DMS153 treated with DMSO at 0.1 percent for 48 hours (cell line): ENCODE measurements at regions not wholly inside any gene's neighbourhood (a gene's known extent, or its start where the extent isn't known, plus 50 kb on each side); places are given as distances from the start of the nearest gene placed in this dataset.
A peak's percentile ranks its signal among the peaks of the same experiment; 100 is the strongest.
"Not testable (repeated sequence)": the region's sequence is repeated elsewhere in the genome, so short reads cannot be mapped to it uniquely, and the experiment has no call there.

Experiments
- DNase-seq: peaks from one replicate; lab custom pipeline; 2025; ENCODE audit not compliant: unreplicated experiment; lab: John Stamatoyannopoulos, UW

DNA sequence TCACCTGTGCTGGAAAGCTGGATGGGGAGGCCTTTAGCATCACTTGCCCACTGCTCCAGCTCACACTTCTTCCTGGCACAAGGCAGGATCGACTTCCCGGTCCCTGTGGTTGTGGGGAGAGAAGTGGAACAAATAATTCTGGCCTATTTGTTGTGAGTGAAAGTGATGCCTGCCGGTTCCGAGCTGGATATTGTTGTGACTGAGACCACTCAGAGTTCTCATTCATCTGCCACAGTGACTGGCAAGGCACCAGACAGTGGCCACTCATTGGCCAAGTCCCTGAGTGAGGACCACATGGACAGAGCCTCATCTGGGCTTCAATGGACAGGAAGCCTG lies 191.9 kb downstream of the PTPRU start:
- DNase-seq: no peak

DNA sequence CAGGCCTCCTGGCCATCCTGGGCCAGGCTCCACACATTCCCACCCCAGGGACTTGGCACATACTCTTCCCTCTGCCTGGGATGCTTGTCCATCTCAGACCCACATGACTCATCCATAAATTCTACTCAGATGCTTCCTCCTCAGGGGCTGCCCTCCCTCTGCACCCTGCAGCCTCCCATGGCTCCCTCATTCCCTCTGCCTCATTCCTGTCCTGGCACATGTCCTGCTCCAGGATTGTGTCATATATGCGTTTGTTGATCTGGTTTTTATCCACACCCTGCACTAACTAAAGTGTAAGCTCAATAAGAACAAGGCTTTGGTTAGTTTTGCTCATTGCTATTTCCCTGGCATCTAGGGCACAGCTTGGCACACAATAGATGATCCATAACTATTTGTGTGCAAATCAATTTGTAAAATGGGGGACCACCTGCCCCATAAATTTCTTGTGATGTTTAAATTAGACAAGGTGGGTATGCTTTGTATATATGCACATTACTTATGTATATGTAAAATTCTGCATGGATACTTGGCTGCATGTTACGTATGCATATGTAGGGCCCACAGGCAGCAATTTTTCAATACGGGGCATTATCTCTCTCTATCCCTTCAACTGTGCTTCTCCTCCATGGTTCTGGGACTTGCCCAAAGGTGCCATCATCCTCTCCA lies 191.4 kb downstream of the PTPRU start:
- DNase-seq: no peak

DNA sequence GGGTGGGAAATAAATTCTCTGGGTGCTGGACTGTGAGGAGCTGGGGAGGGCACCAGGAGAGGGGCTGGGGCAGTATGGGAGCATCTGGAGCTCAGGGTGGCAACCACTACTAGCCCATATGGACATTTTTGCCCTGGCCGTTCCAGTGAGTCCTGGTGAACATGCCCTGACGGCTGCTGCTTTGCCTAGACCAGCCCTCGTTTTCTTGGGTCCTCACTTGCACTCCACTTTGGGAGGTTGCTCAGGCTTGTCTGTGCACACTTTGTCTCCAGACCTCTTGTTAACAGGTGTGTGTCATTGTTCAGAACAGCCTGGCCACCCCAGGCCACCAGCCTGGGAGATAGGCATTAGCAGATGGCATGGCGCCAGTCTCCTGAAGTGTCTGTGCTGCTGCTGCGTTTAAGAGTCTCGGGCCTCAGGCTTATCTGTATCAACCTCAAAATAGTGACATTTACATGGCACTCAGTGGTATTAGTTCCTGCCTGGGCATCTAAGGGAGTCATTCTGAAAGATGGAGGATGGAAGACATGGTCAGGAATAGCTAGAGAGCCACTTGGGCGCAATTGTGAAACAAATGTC lies 190.5 kb downstream of the PTPRU start:
- peak; percentile 97 for DNase-seq

DNA sequence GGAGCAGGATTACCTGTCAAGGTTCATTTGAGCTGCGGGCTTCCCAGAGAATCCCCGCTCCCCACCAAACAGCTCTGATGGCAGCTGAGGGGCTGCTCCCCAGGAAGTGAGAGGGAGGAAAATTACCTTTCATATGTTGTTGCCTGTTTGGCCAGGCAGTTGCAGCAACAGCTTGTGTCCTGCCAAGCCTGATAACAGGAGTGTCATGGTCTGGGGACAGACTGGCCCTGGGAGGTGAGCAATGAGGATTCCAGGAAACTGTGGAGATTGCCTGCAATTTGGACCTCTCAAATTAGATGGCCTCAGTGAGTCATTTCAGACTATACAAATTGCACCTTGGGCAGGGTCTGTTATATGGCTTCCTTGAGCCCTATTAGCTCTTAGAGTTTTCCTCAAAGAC lies 189.3 kb downstream of the PTPRU start:
- DNase-seq: no peak

DNA sequence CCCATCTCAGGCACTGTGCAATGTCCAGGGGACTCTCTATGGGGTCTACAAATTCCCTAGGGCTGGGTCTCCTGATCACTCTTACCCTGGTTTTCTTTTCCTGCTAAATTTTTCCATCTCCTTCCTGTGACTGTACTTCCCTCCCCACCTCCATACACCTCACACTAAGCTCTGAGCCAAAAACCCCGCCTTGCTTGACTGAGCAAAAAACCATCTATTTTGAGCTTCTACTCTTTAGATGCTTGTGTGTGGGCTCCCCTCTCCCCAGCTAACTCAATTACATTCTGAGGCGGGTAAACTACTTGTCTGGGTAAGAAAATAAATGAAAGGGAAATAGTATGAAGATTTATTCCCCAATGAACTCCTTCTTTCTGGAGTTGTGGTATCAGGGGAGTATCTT lies 187.9 kb downstream of the PTPRU start:
- DNase-seq: no peak

DNA sequence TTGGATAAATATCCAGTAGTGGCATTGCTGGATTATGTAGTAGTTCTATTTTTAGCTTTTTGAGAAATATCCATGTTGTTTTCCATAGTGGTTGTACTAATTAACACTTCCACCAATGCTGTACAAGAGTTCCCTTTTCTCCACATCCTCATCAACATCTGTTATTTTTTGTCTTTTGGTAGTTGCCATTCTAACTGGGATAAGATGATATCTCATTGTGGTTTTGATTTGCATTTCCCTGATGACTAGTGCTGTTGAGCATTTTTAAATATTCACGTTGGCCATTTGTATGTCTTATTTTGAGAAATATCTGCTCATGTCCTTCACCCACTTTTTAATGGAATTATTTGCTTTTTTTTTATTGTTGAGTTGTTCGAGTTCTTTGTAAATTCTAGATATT lies 183.9 kb downstream of the PTPRU start:
- no peak for DNase-seq

DNA sequence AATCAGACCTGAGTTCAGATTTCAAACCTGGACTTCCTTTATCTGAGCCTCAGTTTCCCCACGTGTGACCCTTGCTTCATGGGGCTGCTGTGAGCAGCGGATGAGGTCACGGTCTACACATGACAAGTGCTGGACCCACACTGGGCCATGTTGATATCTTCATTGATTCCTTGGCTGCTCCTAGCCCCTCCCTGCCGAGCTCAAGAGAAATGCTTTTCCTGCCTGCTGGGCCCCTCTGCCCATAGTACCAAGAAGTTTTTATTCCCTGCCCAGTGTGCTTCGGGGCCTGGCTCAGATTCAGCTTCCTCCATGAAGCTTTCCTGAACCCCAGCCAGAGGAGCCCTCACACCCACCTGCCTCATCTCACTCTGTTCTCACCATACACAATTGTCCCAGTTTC lies 181.6 kb downstream of the PTPRU start:
- no peak for DNase-seq

DNA sequence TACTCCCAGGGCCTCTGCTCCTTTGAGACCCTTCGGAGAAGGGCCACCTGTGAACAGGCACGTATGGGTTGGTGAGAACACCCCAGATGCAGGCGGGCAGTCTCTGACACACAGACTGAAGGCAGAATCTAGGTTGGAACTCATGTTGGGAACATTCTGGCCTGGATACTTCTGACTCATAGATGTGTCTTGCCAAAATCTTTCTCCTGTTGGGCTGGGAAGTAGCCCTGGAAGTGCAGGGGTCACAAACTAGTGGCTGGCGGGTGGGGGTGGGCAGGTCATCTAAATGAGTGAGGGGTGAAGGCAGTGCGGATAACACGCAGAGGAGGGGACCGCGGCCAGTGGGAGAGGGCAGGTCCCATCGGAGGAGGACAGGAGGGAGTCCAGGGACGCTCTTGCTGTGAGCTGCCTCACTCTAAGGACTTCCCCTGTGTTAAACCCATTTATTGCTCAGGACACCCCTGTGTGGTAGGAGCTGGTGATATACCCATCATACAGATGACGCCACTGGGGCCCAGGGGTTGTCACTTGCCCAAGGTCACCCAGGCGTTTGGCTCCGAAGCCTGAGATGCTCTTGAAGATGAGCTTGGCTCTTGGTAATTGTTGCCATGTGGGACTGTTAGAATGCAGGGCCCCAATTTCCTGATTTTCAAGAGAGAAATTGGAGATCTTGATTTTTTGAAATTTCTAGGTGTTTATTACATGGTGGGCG lies 181.0 kb downstream of the PTPRU start:
- DNase-seq: no peak

DNA sequence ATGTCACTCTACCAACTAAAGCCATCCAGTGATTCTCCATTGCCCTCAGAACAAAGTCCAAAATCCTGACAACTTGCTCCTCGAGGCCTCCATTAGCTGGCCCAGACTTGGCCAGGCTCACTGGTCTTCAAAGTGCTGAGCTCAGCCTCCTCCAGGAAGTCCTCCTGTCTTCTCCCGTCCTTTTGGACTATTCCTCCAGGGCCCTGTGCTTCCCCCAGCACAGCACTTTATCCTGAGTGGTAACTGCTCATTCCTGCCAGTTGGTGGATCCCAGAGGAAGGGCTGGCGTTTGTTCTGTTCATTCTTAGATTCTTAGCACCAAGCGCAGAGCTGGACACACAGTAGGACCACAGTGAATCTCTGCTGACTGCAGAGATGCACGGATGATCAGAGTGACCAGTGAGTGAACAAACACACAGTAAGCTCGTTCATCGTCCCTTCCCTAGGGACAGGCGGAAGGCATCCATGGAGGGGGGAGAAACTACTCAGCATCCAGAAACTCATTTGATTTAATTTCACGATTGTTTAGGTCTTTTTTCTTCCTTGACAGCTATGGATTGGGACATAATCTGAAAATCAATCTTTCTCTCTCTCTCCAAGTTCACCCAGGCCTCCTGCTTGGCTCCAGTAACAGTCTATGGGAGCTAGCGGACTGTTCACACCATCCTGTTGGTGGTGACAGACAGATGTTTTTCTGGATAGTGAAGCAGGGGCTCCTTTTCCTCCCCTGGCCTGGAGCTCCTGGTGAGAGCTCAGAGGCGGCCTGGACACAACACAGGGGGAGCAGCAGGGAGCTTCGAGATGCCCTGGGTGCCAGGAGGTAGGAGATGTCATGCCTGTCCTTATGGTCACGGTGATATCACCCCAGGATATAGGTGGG lies 180.2 kb downstream of the PTPRU start:
- DNase-seq: no peak

DNA sequence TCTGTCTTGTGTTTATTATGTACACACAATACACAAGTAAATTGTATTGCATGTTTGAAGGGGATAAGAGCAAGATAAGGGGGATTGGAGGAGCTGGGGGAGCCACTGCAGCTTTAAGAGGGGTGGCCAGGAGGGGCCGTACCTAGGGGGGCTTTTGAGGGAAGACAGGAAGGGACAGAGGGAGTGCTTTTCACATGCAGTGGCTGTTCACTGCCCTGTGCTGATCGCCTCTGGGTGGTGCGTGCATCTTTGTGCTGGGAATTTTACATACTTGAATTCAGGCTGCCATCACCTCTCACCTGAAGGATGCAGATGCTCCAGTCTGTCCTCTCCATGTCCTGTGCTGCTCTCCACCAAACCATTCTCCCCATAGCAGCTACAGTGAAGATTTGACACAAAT lies 179.5 kb downstream of the PTPRU start:
- DNase-seq: no peak

DNA sequence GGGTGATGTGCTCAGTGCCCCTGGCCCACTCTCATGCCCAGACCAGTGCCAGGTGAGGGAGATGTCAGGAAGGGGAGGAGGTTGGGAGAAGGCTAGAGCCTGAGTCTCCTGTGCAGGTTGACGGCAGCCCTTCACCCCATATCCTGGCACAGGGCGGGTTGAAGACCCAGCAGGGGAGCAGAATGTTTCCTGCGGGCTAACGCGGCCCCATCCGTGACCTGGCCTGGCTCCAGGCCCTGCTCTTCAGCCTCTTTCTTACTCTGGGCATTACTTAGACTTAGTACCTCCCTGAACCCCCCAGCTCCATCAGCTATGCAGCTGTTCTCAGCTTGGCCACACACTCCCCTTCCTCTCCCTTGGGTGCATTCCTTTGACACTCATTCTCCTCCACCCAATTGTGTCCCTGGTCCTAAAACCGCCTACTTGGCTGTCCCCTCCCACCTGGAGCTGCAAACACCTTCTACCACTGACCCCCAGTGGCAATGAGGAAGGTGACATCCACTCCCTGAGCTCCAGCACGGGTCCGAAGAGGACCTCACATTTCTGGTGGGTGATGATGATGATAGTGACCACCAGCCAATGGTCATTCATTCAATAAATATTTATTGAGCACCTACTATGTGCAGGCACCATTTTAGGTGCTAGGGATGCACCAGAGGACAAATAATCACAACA lies 179.0 kb downstream of the PTPRU start:
- DNase-seq: peak; percentile 48

DNA sequence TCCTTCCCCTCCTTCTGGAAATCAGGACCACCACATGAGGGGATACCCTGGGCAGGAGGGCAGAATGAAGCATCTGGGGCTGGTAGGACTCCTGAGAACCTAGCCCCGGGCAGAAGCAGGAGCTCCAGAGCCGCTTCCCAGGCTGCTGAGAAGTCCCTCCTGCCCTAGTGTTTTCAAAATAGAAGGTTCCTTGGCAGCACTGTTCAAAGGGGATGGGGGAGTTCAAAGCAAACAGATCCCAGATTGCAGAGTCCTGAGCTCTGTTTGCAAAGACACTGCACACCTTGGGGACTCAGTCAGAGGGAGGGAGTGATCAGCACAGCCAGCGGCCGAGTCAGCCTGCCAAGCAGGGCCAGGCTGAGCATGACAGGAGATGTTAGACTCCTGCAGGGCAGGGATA lies 177.8 kb downstream of the PTPRU start:
- no peak for DNase-seq

DNA sequence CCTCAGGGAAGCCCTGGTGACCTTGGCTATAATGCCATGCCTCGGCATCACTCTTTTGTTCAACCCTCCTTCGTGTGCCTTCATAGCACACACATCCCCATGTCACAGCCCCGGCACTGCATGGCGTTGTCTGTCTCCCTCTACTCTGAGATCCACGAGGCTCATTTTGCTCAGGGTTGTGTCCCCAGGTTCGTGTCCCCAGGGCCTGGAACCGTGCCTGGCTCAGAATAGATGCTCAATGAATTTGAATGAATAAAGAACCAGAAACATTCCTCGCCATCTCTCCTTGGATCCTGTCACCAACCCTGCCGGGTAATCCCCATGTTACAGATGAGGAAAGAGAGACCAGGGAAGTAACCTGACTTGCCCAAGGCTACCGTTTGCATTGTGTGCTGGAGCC lies 177.3 kb downstream of the PTPRU start:
- DNase-seq: no peak

DNA sequence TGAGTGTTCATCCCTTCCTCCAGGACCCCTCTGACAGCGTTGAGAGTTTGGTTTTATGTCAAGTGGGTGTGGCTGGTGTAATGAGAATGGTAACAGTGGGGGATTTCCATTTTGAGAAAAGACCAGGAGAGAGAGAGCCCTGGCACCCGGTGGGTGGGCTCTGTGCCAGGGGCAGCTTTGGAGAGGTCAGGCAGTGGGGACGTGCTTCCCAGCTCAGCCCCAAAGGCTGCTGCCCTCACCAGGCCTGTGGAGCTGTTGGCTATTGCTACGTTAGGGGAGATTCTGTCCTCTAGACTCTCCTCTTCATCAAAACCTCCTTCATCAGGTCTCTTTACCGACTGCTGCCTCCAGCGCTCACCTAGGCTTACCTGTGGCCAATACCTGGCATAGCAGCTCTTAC lies 176.3 kb downstream of the PTPRU start:
- no peak for DNase-seq

DNA sequence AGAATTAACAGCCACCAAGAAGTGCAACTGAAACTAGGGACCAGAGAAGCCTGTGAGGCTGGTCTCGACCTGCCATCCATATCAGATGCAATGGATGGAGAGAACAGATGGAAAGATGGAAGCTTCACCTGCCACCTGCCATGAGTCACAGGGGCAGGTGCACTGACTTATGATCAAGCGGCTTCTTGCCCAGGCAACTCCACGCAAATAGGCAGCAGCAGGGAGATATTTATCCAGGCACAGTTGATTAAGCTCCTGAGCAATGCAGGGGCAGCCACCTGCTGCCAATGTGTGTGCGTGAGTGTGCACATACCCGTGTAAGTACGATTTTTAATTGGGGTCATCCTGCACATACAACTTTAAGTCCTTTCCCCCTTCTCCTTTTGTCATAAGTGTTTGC lies 174.2 kb downstream of the PTPRU start:
- peak; percentile 99 for DNase-seq

DNA sequence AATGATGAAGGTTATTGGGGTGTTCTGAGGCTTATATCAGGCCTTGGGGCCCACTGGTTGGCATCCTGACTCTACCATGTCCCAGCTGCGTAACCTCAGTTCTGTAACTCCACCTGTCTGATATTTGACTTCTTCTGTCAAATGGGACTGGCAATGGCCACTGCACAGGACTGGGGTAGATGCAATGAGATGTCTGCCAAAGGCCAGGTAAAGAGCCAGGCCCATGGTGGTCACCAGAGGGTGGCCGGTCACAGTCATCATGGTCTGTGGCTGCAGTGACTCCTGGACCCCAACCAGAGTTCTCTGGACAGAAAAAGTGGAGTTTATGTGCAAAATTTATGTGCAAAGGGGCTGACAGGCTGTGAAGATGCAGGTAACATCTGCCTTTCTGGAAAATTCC lies 173.3 kb downstream of the PTPRU start:
- no peak for DNase-seq

DNA sequence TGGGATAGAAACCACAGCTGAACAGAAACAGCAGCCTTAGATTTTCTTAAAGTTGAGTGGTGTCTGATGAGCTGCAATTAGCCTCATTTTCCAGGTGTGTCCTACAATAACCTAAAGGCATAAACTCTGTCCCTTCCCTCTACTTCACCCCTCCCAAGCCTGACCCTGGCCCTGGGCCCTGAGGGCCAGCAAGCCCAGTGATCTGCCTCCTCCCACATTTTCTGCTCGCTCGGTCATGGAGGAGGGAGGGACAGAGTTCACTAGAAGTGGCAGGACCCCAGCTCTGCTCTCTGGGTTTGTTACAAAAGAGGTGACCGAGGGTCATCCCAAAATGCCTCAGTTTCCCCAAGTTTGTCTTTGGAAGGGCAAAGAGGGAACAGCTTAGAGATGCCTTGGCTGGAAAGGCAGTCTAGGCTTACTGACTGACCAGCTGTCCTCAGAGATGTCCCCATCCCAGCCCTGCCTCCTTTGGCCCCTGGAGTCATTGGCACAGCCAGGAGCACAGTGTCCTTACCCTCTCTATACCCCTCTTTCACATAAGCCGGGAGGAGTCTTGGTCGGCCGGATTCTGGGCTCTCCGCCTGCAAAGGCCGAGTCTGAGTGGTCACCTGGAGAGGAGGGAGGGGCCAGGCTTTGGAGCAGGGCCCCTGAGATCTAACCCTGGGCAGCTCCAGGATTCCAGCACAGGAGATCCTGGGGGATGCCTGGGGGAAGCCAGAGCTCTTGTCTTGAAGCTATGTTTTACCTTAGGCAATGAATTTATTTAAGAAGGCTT lies 172.7 kb downstream of the PTPRU start:
- no peak for DNase-seq

DNA sequence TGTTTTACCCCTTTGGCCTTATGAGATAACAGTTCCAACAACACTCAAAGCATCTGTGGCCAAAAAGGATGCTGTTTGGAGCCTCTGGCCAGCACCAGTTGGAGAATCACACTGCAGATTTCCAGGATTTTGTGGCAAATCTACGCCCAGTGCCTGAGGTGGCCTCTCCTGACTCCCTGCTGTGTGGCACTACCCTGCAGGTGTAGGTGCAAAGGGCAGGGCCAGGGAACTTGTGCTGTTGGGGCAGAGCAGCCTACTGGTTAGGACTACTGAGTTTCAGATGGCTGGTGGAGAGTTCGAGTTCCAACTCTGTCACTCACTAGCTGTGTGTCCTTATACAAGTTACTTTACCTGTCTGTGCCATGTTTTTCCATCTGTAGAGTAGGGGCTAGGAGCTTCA lies 170.5 kb downstream of the PTPRU start:
- no peak for DNase-seq

DNA sequence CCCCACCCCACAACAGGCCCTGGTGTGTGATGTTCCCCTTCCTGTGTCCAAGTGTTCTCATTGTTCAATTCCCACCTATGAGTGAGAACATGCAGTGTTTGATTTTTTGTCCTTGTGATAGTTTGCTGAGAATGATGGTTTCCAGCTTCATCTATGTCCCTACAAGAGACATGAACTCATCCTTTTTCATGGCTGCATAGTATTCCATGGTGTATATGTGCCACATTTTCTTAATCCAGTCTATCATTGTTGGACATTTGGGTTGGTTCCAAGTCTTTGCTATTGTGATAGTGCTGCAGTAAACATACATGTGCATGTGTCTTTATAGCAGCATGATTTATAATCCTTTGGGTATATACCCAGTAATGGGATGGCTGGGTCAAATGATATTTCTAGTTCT lies 163.9 kb downstream of the PTPRU start:
- not testable (repeated sequence) for DNase-seq

DNA sequence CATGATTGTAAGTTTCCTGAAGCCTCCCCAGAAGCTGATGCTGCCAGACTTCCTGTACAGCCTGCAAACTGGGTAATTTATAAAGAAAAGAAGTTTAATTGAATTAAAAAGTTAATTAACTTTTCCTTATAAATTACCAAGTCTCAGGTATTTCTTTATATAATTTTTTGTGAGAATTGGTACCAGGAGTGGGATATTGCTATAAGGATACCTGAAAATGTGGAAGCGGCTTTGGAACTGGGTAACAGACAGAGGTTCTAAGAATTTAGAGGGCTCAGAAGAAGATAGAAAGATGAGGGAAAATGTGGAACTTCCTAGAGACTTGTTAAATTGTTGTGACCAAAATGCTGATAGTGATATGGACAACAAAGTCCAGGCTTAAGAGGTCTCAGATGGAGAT lies 163.1 kb downstream of the PTPRU start:
- DNase-seq: no peak
